Urothelium cell line (cell line): ENCODE measurements at regions not wholly inside any gene's neighbourhood (a gene's known extent, or its start where the extent isn't known, plus 50 kb on each side); places are given as distances from the start of the nearest gene placed in this dataset.

Source experiments
- DNase-seq: peaks from one replicate; pipeline ENCODE4 v3.0.0; 2011; ENCODE audit warnings: low spot score, mixed read lengths
- FAIRE-seq: peaks from 2 replicates; lab custom pipeline; 2011; peaks lifted over from hg19 to GRCh38; lab: Jason Lieb, UNC

- DNase-seq (no peak), FAIRE-seq (no peak)
Measured at GRCh38 chr14:82270286-82270685, 736.6 kb upstream of the SEL1L start.

GRCh38 chr14:82298811-82299210 is 765.2 kb upstream of the SEL1L start:
- FAIRE-seq, result no peak
- no peak for DNase-seq

- DNase-seq (no peak), FAIRE-seq (no peak)
Measured at GRCh38 chr14:82309199-82309598, 775.5 kb upstream of the SEL1L start.

GRCh38 chr14:82313889-82314288 is 780.2 kb upstream of the SEL1L start:
- FAIRE-seq (no peak), DNase-seq (no peak)

GRCh38 chr14:82328442-82328841 is 794.8 kb upstream of the SEL1L start:
- DNase-seq, result no peak
- no peak for FAIRE-seq

GRCh38 chr14:82341261-82341810 is 807.7 kb upstream of the SEL1L start:
- FAIRE-seq, result no peak
- no peak for DNase-seq

- FAIRE-seq (no peak), DNase-seq (no peak)
Measured at GRCh38 chr14:82342596-82342995, 808.9 kb upstream of the SEL1L start.

- FAIRE-seq (no peak), DNase-seq (no peak)
Measured at GRCh38 chr14:82345184-82345583, 811.5 kb upstream of the SEL1L start.

- DNase-seq (no peak), FAIRE-seq (no peak)
Measured at GRCh38 chr14:82354126-82354525, 820.5 kb upstream of the SEL1L start.

- FAIRE-seq, result no peak
- no peak for DNase-seq
Measured at GRCh38 chr14:82359201-82359600, 825.5 kb upstream of the SEL1L start.

GRCh38 chr14:82362452-82362851 is 828.8 kb upstream of the SEL1L start:
- DNase-seq, result no peak
- no peak for FAIRE-seq

- DNase-seq (no peak), FAIRE-seq (no peak)
Measured at GRCh38 chr14:82365471-82365870, 831.8 kb upstream of the SEL1L start.

- FAIRE-seq (no peak), DNase-seq (no peak)
Measured at GRCh38 chr14:82366803-82367202, 833.1 kb upstream of the SEL1L start.

GRCh38 chr14:82379291-82379690 is 845.6 kb upstream of the SEL1L start:
- FAIRE-seq, result no peak
- no peak for DNase-seq

GRCh38 chr14:82385048-82385447 is 851.4 kb upstream of the SEL1L start:
- DNase-seq (no peak), FAIRE-seq (no peak)

GRCh38 chr14:82387699-82388098 is 854.0 kb upstream of the SEL1L start:
- FAIRE-seq (no peak), DNase-seq (no peak)

- FAIRE-seq (no peak), DNase-seq (no peak)
Measured at GRCh38 chr14:82388488-82388887, 854.8 kb upstream of the SEL1L start.

- DNase-seq (no peak), FAIRE-seq (no peak)
Measured at GRCh38 chr14:82390586-82390985, 856.9 kb upstream of the SEL1L start.

- DNase-seq, result no peak
- no peak for FAIRE-seq
Measured at GRCh38 chr14:82394916-82395315, 861.3 kb upstream of the SEL1L start.

GRCh38 chr14:82398256-82398655 is 864.6 kb upstream of the SEL1L start:
- DNase-seq, result no peak

GRCh38 chr14:82403987-82404386 is 870.3 kb upstream of the SEL1L start:
- DNase-seq, result no peak
- no peak for FAIRE-seq

More at GRCh38 chr14:82398256-82398655, 864.6 kb upstream of the SEL1L start:
- no peak for FAIRE-seq

GRCh38 chr14:82410064-82410463 is 876.4 kb upstream of the SEL1L start:
- no peak for FAIRE-seq
- DNase-seq, result no peak

GRCh38 chr14:82411298-82411697 is 877.6 kb upstream of the SEL1L start:
- no peak for FAIRE-seq
- no peak for DNase-seq
